ENCODE measurements at regions not wholly inside any gene's neighbourhood (a gene's known extent, or its start where the extent isn't known, plus 50 kb on each side); places are given as distances from the start of the nearest gene placed in this dataset.

DNA sequence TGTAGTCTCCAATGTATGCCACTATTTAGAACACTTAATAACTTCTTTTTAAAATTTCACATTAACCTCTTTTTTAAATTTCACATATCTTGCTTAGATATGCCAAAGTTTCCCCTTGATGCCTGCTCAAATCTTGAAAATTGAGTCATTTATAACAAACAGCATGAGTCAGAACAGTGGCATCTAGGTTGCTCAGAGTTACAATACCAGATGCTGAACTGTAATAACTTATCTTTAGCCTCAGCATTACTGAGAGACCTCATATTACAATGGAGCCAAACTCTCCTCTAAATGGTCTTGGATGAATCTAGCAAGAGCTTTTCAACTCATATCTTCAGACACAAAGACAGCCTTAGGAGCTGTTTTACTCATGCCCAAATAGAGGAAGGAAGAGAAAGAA, 439.3 kb upstream of the ARPP21 start:
- TF ChIP-seq, protein P1, sequence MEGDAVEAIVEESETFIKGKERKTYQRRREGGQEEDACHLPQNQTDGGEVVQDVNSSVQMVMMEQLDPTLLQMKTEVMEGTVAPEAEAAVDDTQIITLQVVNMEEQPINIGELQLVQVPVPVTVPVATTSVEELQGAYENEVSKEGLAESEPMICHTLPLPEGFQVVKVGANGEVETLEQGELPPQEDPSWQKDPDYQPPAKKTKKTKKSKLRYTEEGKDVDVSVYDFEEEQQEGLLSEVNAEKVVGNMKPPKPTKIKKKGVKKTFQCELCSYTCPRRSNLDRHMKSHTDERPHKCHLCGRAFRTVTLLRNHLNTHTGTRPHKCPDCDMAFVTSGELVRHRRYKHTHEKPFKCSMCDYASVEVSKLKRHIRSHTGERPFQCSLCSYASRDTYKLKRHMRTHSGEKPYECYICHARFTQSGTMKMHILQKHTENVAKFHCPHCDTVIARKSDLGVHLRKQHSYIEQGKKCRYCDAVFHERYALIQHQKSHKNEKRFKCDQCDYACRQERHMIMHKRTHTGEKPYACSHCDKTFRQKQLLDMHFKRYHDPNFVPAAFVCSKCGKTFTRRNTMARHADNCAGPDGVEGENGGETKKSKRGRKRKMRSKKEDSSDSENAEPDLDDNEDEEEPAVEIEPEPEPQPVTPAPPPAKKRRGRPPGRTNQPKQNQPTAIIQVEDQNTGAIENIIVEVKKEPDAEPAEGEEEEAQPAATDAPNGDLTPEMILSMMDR (IDR thresholded peaks at IDR 0.05; ENCODE audit: insufficient read depth, low read length): no peak
- TF ChIP-seq POLR2AphosphoS5 (IDR thresholded peaks at IDR 0.05; ENCODE audit: low read depth): no peak

All from HL-60 (cell line).